IMR-90 (cell line): ENCODE measurements at regions not wholly inside any gene's neighbourhood (a gene's known extent, or its start where the extent isn't known, plus 50 kb on each side); places are given as distances from the start of the nearest gene placed in this dataset.

ENCODE experiments used
- CTCF ChIP-seq: conservative IDR thresholded peaks from 2 replicates; pipeline ENCODE4 v1.5.1; 2012; ENCODE audit warnings: mild to moderate bottlenecking, low read depth, low read length, improper control_type of control experiment
- MXI1 ChIP-seq: IDR thresholded peaks from 2 replicates; pipeline ENCODE4 v1.6.1; 2012; ENCODE audit warnings: low read depth, mild to moderate bottlenecking, low read length, moderate library complexity, borderline replicate concordance
- POLR2A ChIP-seq: IDR thresholded peaks from 2 replicates; pipeline ENCODE4 v1.6.1; 2012; ENCODE audit warnings: mild to moderate bottlenecking, low read depth, low read length
- RAD21 ChIP-seq: IDR thresholded peaks from 2 replicates; pipeline ENCODE4 v1.6.1; 2012; ENCODE audit warnings: low read length, improper control_type of control experiment
- SMC3 ChIP-seq: fragments of 150-350 bp; IDR thresholded peaks from 2 replicates; pipeline ENCODE4 v1.6.1; 2016; ENCODE audit warnings: low read depth, mild to moderate bottlenecking, antibody characterized with exemption, low read length, moderate library complexity

GRCh38 chr2:118387509-118387908 lies 299.2 kb downstream of the INSIG2 start:
- TF ChIP-seq CTCF: no peak
- no peak for TF ChIP-seq RAD21
- TF ChIP-seq MXI1: no peak
- no peak for TF ChIP-seq POLR2A
- no peak for TF ChIP-seq SMC3
